K562 (cell line): ENCODE measurements at regions not wholly inside any gene's neighbourhood (a gene's known extent, or its start where the extent isn't known, plus 50 kb on each side); places are given as distances from the start of the nearest gene placed in this dataset.

ENCODE experiments used
- JUN ChIP-seq, 2 experiments: sonication (generic) in 1 of 2; formaldehyde crosslinking in 1 of 2; IDR thresholded peaks; 2 replicates each; pipeline versions ENCODE4 v1.6.1 to v1.8.0; 2012 to 2022; ENCODE audit warnings: borderline replicate concordance in 2 of 2, mild to moderate bottlenecking in 2 of 2, improper control_type of control experiment in 1 of 2, low read depth in 1 of 2, low read length in 1 of 2, missing genetic modification reagents in 1 of 2
- ZNF589 ChIP-seq: fragments of 200-800 bp; sonication (Bioruptor generic); IDR thresholded peaks from 2 replicates; pipeline ENCODE4 v1.6.1; 2016; ENCODE audit warnings: low read depth, missing genetic modification characterization, missing compliant biosample characterization
- ZNF696 ChIP-seq: fragments of 250-450 bp; sonication (Bioruptor Pico); conservative IDR thresholded peaks from 2 replicates; pipeline ENCODE4 v1.4.0; 2020; ENCODE audit warnings: mild to moderate bottlenecking, moderate library complexity
- TF ChIP-seq, protein P1 (sequence below), 3 experiments: IDR thresholded peaks in 2 of 3; conservative IDR thresholded peaks in 1 of 3; 2 replicates each; pipeline ENCODE4 v1.5.1; 2011 to 2012; ENCODE audit warnings: low read length in 3 of 3, mild to moderate bottlenecking in 3 of 3, control low read depth in 2 of 3, improper control_type of control experiment in 1 of 3, inconsistent platforms in 1 of 3, low read depth in 1 of 3, mixed read lengths in 1 of 3, moderate library complexity in 1 of 3; ENCODE audit not compliant: insufficient read depth in 2 of 3
- TF ChIP-seq, protein P2 (sequence below): sonication (generic); formaldehyde crosslinking; IDR thresholded peaks from 2 replicates; pipeline ENCODE4 v1.9.0; 2022; ENCODE audit warnings: mild to moderate bottlenecking, missing genetic modification reagents

- TF ChIP-seq ZNF589 (CRISPR knock-in tag) (no peak), ZNF696 (CRISPR knock-in tag) (no peak), JUN (IDR thresholded peaks at IDR 0.05; ENCODE audit: borderline replicate concordance, low read depth, low read length) (no peak), JUN (CRISPR knock-in tag; IDR thresholded peaks at IDR 0.05; ENCODE audit: borderline replicate concordance) (no peak)
- TF ChIP-seq, protein P1, sequence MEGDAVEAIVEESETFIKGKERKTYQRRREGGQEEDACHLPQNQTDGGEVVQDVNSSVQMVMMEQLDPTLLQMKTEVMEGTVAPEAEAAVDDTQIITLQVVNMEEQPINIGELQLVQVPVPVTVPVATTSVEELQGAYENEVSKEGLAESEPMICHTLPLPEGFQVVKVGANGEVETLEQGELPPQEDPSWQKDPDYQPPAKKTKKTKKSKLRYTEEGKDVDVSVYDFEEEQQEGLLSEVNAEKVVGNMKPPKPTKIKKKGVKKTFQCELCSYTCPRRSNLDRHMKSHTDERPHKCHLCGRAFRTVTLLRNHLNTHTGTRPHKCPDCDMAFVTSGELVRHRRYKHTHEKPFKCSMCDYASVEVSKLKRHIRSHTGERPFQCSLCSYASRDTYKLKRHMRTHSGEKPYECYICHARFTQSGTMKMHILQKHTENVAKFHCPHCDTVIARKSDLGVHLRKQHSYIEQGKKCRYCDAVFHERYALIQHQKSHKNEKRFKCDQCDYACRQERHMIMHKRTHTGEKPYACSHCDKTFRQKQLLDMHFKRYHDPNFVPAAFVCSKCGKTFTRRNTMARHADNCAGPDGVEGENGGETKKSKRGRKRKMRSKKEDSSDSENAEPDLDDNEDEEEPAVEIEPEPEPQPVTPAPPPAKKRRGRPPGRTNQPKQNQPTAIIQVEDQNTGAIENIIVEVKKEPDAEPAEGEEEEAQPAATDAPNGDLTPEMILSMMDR (IDR thresholded peaks at IDR 0.05 in 2 of 3, conservative IDR thresholded peaks at IDR 0.05 in 1 of 3; ENCODE audit: insufficient read depth in 2 of 3, low read depth in 1 of 3, low read length in 3 of 3), result no peak
- TF ChIP-seq, protein P2, sequence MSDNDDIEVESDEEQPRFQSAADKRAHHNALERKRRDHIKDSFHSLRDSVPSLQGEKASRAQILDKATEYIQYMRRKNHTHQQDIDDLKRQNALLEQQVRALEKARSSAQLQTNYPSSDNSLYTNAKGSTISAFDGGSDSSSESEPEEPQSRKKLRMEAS (CRISPR knock-in tag), result no peak
Measured at GRCh38 chr17:33491871-33492481, 198.9 kb upstream of the ASIC2 start.
